Smooth muscle cell (in vitro differentiated cells): ENCODE measurements at regions not wholly inside any gene's neighbourhood (a gene's known extent, or its start where the extent isn't known, plus 50 kb on each side); places are given as distances from the start of the nearest gene placed in this dataset.

Experiments
- DNase-seq: peaks from one replicate; lab custom pipeline; 2025; ENCODE audit not compliant: unreplicated experiment; lab: John Stamatoyannopoulos, UW
- H2AFZ ChIP-seq: fragments of 200-600 bp; sonication (generic); 2 replicates; pipeline ENCODE4 v1.6.0; 2016; ENCODE audit warnings: antibody characterized with exemption, low read depth, mild to moderate bottlenecking
- H3F3A ChIP-seq: fragments of 200-600 bp; sonication (generic); 2 replicates; pipeline ENCODE4 v1.6.0; 2017; ENCODE audit warnings: antibody characterized with exemption, low read depth
- H3K27ac ChIP-seq: fragments of 200-600 bp; sonication (generic); 2 replicates; pipeline ENCODE4 v1.5.1; 2016; ENCODE audit warnings: low read depth, mild to moderate bottlenecking
- H3K27me3 ChIP-seq: fragments of 200-600 bp; sonication (generic); 2 replicates; pipeline ENCODE4 v1.6.1; 2016; ENCODE audit warnings: low read depth, mild to moderate bottlenecking
- H3K36me3 ChIP-seq: fragments of 200-600 bp; sonication (generic); 2 replicates; pipeline ENCODE4 v1.5.1; 2016; ENCODE audit warnings: low read depth
- H3K4me1 ChIP-seq: fragments of 200-600 bp; sonication (generic); 2 replicates; pipeline ENCODE4 v1.5.1; 2016; ENCODE audit warnings: low read depth
- H3K4me2 ChIP-seq: fragments of 200-600 bp; sonication (generic); 2 replicates; pipeline ENCODE4 v1.6.0; 2016; ENCODE audit warnings: mild to moderate bottlenecking
- H3K4me3 ChIP-seq: fragments of 200-600 bp; sonication (generic); 2 replicates; pipeline ENCODE4 v1.5.1; 2016; ENCODE audit warnings: mild to moderate bottlenecking
- H3K79me2 ChIP-seq: fragments of 200-600 bp; sonication (generic); 2 replicates; pipeline ENCODE4 v1.6.0; 2016; ENCODE audit warnings: low read depth, mild to moderate bottlenecking
- H3K9ac ChIP-seq: fragments of 200-600 bp; sonication (generic); 2 replicates; pipeline ENCODE4 v1.6.0; 2016; ENCODE audit warnings: low read depth
- H3K9me3 ChIP-seq: fragments of 200-600 bp; sonication (generic); replicated peaks from 2 replicates; pipeline ENCODE4 v1.5.1; 2016; ENCODE audit warnings: low read depth
- H4K20me1 ChIP-seq: fragments of 200-600 bp; sonication (generic); 2 replicates; pipeline ENCODE4 v1.6.0; 2016; ENCODE audit warnings: low read depth
- CTCF ChIP-seq: fragments of 200-600 bp; sonication (generic); IDR thresholded peaks from 2 replicates; pipeline ENCODE4 v1.5.1; 2017; ENCODE audit warnings: borderline replicate concordance, mild to moderate bottlenecking, antibody characterized with exemption; ENCODE audit not compliant: insufficient read depth, poor library complexity, severe bottlenecking
- WGBS: methylation state at CpG from one replicate; pipeline ENCODE4 v1.1.7; 2016; ENCODE audit warnings: low lambda C conversion rate; 5-methylcytosine and 5-hydroxymethylcytosine counted together

- H2AFZ ChIP-seq, result no peak overlapping the region
- peaks cover 17% of the 10 kb centered on the region for H3F3A ChIP-seq
- peaks cover 38% of the 10 kb centered on the region for H3K4me1 ChIP-seq
- no peak overlapping the region for H3K4me3 ChIP-seq
- no peaks in the 10 kb centered on the region for H3K27me3 ChIP-seq
- DNase-seq, result no peak
- H3K4me2 ChIP-seq, result peak overlapping the region; percentile 56
- no peaks in the 10 kb centered on the region for H3K9me3 ChIP-seq
- WGBS, result 22% methylated on average over 12 of the region's 12 CpGs
- H3K36me3 ChIP-seq, result no peaks in the 10 kb centered on the region
- TF ChIP-seq CTCF, result no peak
- H3K27ac ChIP-seq, result peak overlapping the region; percentile 61
- no peak overlapping the region for H3K9ac ChIP-seq
- H3K79me2 ChIP-seq, result no peaks in the 10 kb centered on the region
- H4K20me1 ChIP-seq, result no peaks in the 10 kb centered on the region
These were observed 109.7 kb downstream of the B3GNT2 start for GRCh38 chr2:62305421-62306176.

GRCh38 chr2:62304429-62305417 lies 108.8 kb downstream of the B3GNT2 start:
- Histone ChIP-seq H3K4me3 (no peak overlapping the region), H3K27ac (peak overlapping the region; percentile 85), H3K9me3 (no peaks in the 10 kb centered on the region), H3K9ac (no peak overlapping the region), H3K36me3 (no peaks in the 10 kb centered on the region), H3F3A (peaks cover 17% of the 10 kb centered on the region), H3K4me2 (peak overlapping the region; percentile 56), H3K79me2 (no peaks in the 10 kb centered on the region), H4K20me1 (no peaks in the 10 kb centered on the region), H3K27me3 (no peaks in the 10 kb centered on the region), H2AFZ (peak overlapping the region; percentile 44), H3K4me1 (peaks cover 36% of the 10 kb centered on the region)
- TF ChIP-seq CTCF, result no peak
- WGBS, result 28% methylated on average over 13 of the region's 13 CpGs
- peak; percentile 44 for DNase-seq

GRCh38 chr2:62303788-62304187 lies 107.9 kb downstream of the B3GNT2 start:
- WGBS, result 96% methylated on average over 3 of the region's 3 CpGs

More at GRCh38 chr2:62303788-62304187, 107.9 kb downstream of the B3GNT2 start:
- Histone ChIP-seq H3F3A (peaks cover 17% of the 10 kb centered on the region), H3K79me2 (no peaks in the 10 kb centered on the region), H3K4me1 (peaks cover 30% of the 10 kb centered on the region), H3K27me3 (no peaks in the 10 kb centered on the region), H3K27ac (peak overlapping the region; percentile 85), H3K4me3 (no peak overlapping the region), H2AFZ (no peak overlapping the region), H3K36me3 (no peaks in the 10 kb centered on the region), H3K9ac (no peak overlapping the region), H3K4me2 (no peak overlapping the region), H4K20me1 (no peaks in the 10 kb centered on the region), H3K9me3 (no peaks in the 10 kb centered on the region)
- no peak for TF ChIP-seq CTCF
- no peak for DNase-seq
